OCI-LY7 (cell line): ENCODE measurements at regions not wholly inside any gene's neighbourhood (a gene's known extent, or its start where the extent isn't known, plus 50 kb on each side); places are given as distances from the start of the nearest gene placed in this dataset.

Source experiments
- BruUV-seq: library from RNA; stranded (reverse); fragments of 400-500 nt; replicated peaks from 2 replicates; lab custom pipeline; 2021; lab: Mats Ljungman, UMichigan
- CTCF ChIA-PET: fragments of 300-600 bp; sonication (Branson Sonifier 250); formaldehyde crosslinking; loops from one replicate; lab custom pipeline; 2022; ENCODE audit warnings: antibody characterized with exemption; ENCODE audit not compliant: unreplicated experiment; lab: Charles Lee
- POLR2A ChIA-PET: fragments of 300-600 bp; sonication (Branson Sonifier 250); formaldehyde crosslinking; loops from one replicate; lab custom pipeline; 2022; ENCODE audit warnings: antibody characterized with exemption; lab: Charles Lee
- DNase-seq: peaks from one replicate; pipeline ENCODE4 v3.0.0-alpha.2; 2015; ENCODE audit warnings: low spot score
- H2AFZ ChIP-seq: fragments of 200-600 bp; sonication (generic), shearing (Covaris generic); 2 replicates; pipeline ENCODE4 v1.6.1; 2014; ENCODE audit warnings: mild to moderate bottlenecking, antibody characterized with exemption, low read length, moderate library complexity
- H3K27ac ChIP-seq: fragments of 200-600 bp; sonication (generic); 2 replicates; pipeline ENCODE4 v1.5.1; 2014; ENCODE audit warnings: mixed run types, low read depth, mild to moderate bottlenecking, moderate library complexity, low read length, inconsistent platforms; ENCODE audit not compliant: poor library complexity, severe bottlenecking
- H3K36me3 ChIP-seq: fragments of 200-600 bp; sonication (generic); 2 replicates; pipeline ENCODE4 v1.6.1; 2014; ENCODE audit warnings: mild to moderate bottlenecking, antibody characterized with exemption, low read length, moderate library complexity, mixed read lengths; ENCODE audit not compliant: insufficient read depth
- H3K4me1 ChIP-seq: fragments of 200-600 bp; sonication (generic); 2 replicates; pipeline ENCODE4 v1.5.1; 2014; ENCODE audit warnings: mild to moderate bottlenecking, low read length; ENCODE audit not compliant: insufficient read depth, poor library complexity, severe bottlenecking
- H3K4me2 ChIP-seq: fragments of 200-600 bp; sonication (generic); 2 replicates; pipeline ENCODE4 v1.6.1; 2014; ENCODE audit warnings: mild to moderate bottlenecking, low read length
- H3K4me3 ChIP-seq: fragments of 200-600 bp; sonication (generic); 2 replicates; pipeline ENCODE4 v1.5.1; 2014; ENCODE audit warnings: mild to moderate bottlenecking, low read depth, low read length; ENCODE audit not compliant: poor library complexity, severe bottlenecking
- H3K79me2 ChIP-seq: fragments of 200-600 bp; sonication (generic); 2 replicates; pipeline ENCODE4 v1.6.1; 2016; ENCODE audit warnings: low read depth, mild to moderate bottlenecking, low read length, moderate library complexity, mixed read lengths; ENCODE audit not compliant: insufficient read depth
- H3K9me2 ChIP-seq: fragments of 200-600 bp; sonication (generic); 2 replicates; pipeline ENCODE4 v1.6.1; 2016; ENCODE audit warnings: mild to moderate bottlenecking, low read length, mixed read lengths; ENCODE audit not compliant: insufficient read depth
- H3K9me3 ChIP-seq: fragments of 200-600 bp; sonication (generic); 2 replicates; pipeline ENCODE4 v1.6.1; 2014; ENCODE audit warnings: mild to moderate bottlenecking, mixed run types, low read length, mixed read lengths
- H4K20me1 ChIP-seq: fragments of 200-600 bp; sonication (generic); 2 replicates; pipeline ENCODE4 v1.6.1; 2014; ENCODE audit warnings: mild to moderate bottlenecking, antibody characterized with exemption, low read length, moderate library complexity, mixed read lengths; ENCODE audit not compliant: insufficient read depth
- CTCF ChIP-seq: fragments of 200-600 bp; sonication (generic); conservative IDR thresholded peaks from 2 replicates; pipeline ENCODE4 v1.5.1; 2014; ENCODE audit warnings: mild to moderate bottlenecking, antibody characterized with exemption, low read length, moderate library complexity, mixed read lengths
- EZH2phosphoT487 ChIP-seq: fragments of 200-600 bp; sonication (generic); IDR thresholded peaks from 2 replicates; pipeline ENCODE4 v1.6.1; 2018; ENCODE audit warnings: low read depth, borderline replicate concordance, mild to moderate bottlenecking, mixed run types, antibody characterized with exemption, low read length, moderate library complexity, mixed read lengths
- intact Hi-C: fragments of 100-400 bp; cut with micrococcal nuclease; formaldehyde crosslinking; loops from one replicate; pipeline ENCODE4 v1.10.0; 2022; ENCODE audit not compliant: unreplicated experiment

- no peaks in the 10 kb centered on the region for H4K20me1 ChIP-seq
- intact Hi-C loops = no loop called here
- no peaks in the 10 kb centered on the region for H3K79me2 ChIP-seq
- BruUV-seq = no TSS peak
- peaks cover 7% of the 10 kb centered on the region; the same call in 1 of the 2 replicates for H3K9me3 ChIP-seq
- H3K4me3 ChIP-seq = no peak overlapping the region
- H2AFZ ChIP-seq = no peak overlapping the region
- H3K36me3 ChIP-seq = no peaks in the 10 kb centered on the region
- ChIA-PET POLR2A (interaction anchor here (1.3 kb wide), 1 partner anchor 13 kb away, joined by 4 read pairs; no protein-coding TSS in a partner anchor), CTCF (no interaction called here)
- H3K4me1 ChIP-seq = peaks cover 6% of the 10 kb centered on the region
- no peak overlapping the region for H3K27ac ChIP-seq
- H3K9me2 ChIP-seq = no peaks in the 10 kb centered on the region
- TF ChIP-seq EZH2phosphoT487 (no peak), CTCF (no peak)
- no peak overlapping the region for H3K4me2 ChIP-seq
- no peak for DNase-seq
Measured at GRCh38 chr14:89628521-89628920, 211.5 kb upstream of the FOXN3 start.

- no peak overlapping the region for H3K27ac ChIP-seq
- CTCF ChIA-PET = no interaction called here
- H3K4me2 ChIP-seq = no peak overlapping the region
Measured at GRCh38 chr14:89626233-89626806, 209.3 kb upstream of the FOXN3 start.

More at GRCh38 chr14:89626233-89626806, 209.3 kb upstream of the FOXN3 start:
- no TSS peak for BruUV-seq
- peaks cover 8% of the 10 kb centered on the region for H3K4me1 ChIP-seq
- H2AFZ ChIP-seq = no peak overlapping the region
- intact Hi-C loops = no loop called here
- peaks cover 7% of the 10 kb centered on the region; the same call in 1 of the 2 replicates for H3K9me3 ChIP-seq
- H3K79me2 ChIP-seq = no peaks in the 10 kb centered on the region
- H3K9me2 ChIP-seq = no peaks in the 10 kb centered on the region
- no peaks in the 10 kb centered on the region for H3K36me3 ChIP-seq
- POLR2A ChIA-PET = no interaction called here
- DNase-seq = peak; percentile 37
- no peaks in the 10 kb centered on the region for H4K20me1 ChIP-seq
- TF ChIP-seq CTCF (no peak), EZH2phosphoT487 (no peak)
- no peak overlapping the region for H3K4me3 ChIP-seq
